ENCODE measurements at regions not wholly inside any gene's neighbourhood (a gene's known extent, or its start where the extent isn't known, plus 50 kb on each side); places are given as distances from the start of the nearest gene placed in this dataset.

- Histone ChIP-seq H3K4me2 (ENCODE audit: insufficient read depth, low read length) (no peak overlapping the region), H3K36me3 (ENCODE audit: control insufficient read depth, insufficient read depth, low read length) (no peaks in the 10 kb centered on the region), H3K4me1 (replicated peaks in 1 of 2; ENCODE audit: control insufficient read depth in 2 of 2, insufficient read depth in 2 of 2, low read length in 2 of 2) (peaks cover 0 to 6% of the 10 kb centered on the region in 2 experiments; a peak in 2 of 5 replicates), H3K79me2 (ENCODE audit: control insufficient read depth, insufficient read depth, low read length) (no peaks in the 10 kb centered on the region), H3K4me3 (no peak overlapping the region), H2AFZ (ENCODE audit: low read depth, low read length) (no peak overlapping the region), H4K20me1 (replicated peaks; ENCODE audit: control insufficient read depth, insufficient read depth, low read length) (0 out of 2 replicates have a peak, but pooled peaks cover 2% of the 10 kb centered on the region), H3K9me3 (replicated peaks; ENCODE audit: control insufficient read depth, insufficient read depth, low read depth, low read length) (no peaks in the 10 kb centered on the region), H3K9ac (ENCODE audit: insufficient read depth in 1 of 2, low read depth in 2 of 2, low read length in 2 of 2) (no peak overlapping the region), H3K9me1 (ENCODE audit: control insufficient read depth, insufficient read depth, low read length) (no peaks in the 10 kb centered on the region), H3K27me3 (ENCODE audit: control insufficient read depth in 2 of 2, insufficient read depth in 2 of 2, low read length in 2 of 2) (peaks cover 19 to 95% of the 10 kb centered on the region in 2 experiments), H3K27ac (ENCODE audit: extremely low read depth, low read depth, low read length) (no peak overlapping the region)
- ChIA-PET CTCF (ENCODE audit: low intra/inter-chr PET ratio) (no interaction called here), POLR2A (interaction anchor here (0.8 kb wide), 1 partner anchor 18 kb away, joined by 3 read pairs; no protein-coding TSS in a partner anchor)
- FAIRE-seq (no peak), ATAC-seq (no peak), DNase-seq (ENCODE audit: extremely low read depth in 1 of 4, low spot score in 3 of 4) (no peak)
- 4% methylated on average over 24 of the region's 28 CpGs for WGBS (ENCODE audit: insufficient coverage, low coverage, missing lambda C conversion rate)
- BruUV-seq (replicated peaks): no TSS peak
- intact Hi-C loops (cut with micrococcal nuclease) (no loop called here), in situ Hi-C loops (cut with MboI) (no loop called here)
- no peak for TF ChIP-seq TEAD4 (IDR thresholded peaks at IDR 0.05; ENCODE audit: low read length)
- TF ChIP-seq TEAD4 (CRISPR knock-in tag; IDR thresholded peaks at IDR 0.05; ENCODE audit: borderline replicate concordance): no peak
- no peak for TF ChIP-seq PRDM10 (IDR thresholded peaks at IDR 0.05; ENCODE audit: partially characterized antibody)
- TF ChIP-seq MAFG (tag; conservative IDR thresholded peaks at IDR 0.05): no peak
- TF ChIP-seq SIX5 (IDR thresholded peaks at IDR 0.05; ENCODE audit: borderline replicate concordance in 1 of 2, insufficient read depth in 1 of 2, low read depth in 1 of 2, low read length in 2 of 2): no peak
- TF ChIP-seq PRMT5 (CRISPR knock-in tag; IDR thresholded peaks at IDR 0.05): no peak
- TF ChIP-seq IRF1 (CRISPR knock-in tag; IDR thresholded peaks at IDR 0.05; ENCODE audit: borderline replicate concordance): no peak
- TF ChIP-seq EP300 (IDR thresholded peaks at IDR 0.05; ENCODE audit: low read length): no peak
- no peak for TF ChIP-seq ZBTB33 (CRISPR knock-in tag; IDR thresholded peaks at IDR 0.05)
- no peak for TF ChIP-seq ZSCAN32 (CRISPR knock-in tag; IDR thresholded peaks at IDR 0.05)
These were observed 98.8 kb downstream of the ADRA2C start for GRCh38 chr4:3864742-3865721.

All from K562 (cell line).